ENCODE measurements at regions not wholly inside any gene's neighbourhood (a gene's known extent, or its start where the extent isn't known, plus 50 kb on each side); places are given as distances from the start of the nearest gene placed in this dataset.

DNA sequence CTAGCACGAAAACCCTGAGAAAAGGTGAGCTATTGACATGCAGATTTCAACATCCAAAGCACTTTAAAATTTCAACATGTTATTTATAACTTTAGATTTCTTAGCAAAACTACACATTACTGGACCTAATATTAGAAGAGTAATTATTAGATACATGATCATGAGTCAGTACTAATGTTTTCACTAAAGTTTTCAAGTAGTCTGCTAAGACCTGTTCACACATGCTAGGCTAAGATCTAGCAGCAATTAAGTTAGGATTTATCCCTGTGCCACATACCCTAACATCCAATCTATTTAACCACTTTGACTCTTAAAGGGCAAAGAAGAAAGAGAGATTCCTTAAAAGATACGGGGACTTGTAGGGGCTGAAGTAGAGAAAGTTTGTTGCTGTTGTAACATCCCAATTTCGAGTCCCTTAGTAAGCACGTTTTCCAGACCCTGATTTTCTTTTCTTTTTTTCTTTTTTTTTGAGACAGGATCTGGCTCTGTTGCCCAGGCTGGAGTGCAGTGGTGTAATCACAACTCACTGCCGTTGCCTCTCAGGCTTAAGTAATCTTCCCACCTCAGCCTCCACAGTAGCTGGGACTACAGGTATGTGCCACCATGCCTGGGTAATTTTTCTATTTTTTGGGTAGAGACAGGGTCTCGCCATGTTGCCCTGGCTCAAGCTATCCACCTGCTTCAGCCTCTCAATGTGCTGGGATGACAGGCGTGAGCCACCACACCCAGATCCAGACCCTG, 102.5 kb upstream of the ATF7IP start:
- intact Hi-C loops (cut with DNase I) = no loop called here
- no peak for DNase-seq (ENCODE audit: low spot score)

GRCh38 chr12:14263742-14264141, 101.7 kb upstream of the ATF7IP start:
- intact Hi-C loops (cut with DNase I) = no loop called here
- no peak for DNase-seq (ENCODE audit: low spot score)

DNA sequence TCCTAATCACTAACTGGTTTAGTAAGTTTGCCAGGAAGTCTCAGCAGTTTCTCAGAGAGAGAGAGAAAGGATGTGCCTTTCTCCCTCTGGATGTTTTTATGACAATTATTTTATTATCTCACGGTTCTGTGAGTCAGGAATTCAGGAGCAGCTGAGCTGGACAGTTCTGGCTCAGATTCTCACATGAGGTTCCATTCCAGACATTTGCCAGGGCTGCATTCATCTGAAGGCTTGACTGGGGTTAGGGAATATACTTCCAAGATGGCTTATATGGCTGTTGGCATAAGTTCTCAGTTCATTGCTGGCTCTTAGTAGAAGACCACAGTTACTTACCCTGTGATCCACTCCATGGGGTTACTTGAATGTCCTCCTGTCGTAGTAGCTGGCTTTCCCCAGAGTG, 101.2 kb upstream of the ATF7IP start:
- DNase-seq (ENCODE audit: low spot score) = no peak
- intact Hi-C loops (cut with DNase I) = no loop called here

DNA sequence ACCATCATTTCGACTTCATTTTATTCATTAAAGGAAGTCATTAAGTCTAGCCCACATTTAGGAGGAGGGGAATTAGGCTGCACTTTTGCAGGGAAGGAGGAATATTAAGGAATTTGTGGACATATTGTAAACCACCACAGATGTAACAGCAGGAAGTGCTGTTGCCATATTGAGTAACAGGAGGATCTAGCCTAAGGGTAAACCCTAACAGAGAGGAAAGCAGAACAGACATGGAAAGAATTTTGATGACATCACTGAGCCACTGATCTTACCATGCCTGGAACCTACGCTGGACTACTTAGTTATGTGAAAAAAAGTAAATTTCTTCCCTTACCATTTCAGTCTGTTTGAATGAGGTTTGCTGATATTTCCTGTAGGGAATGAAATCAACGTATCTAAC, 100.7 kb upstream of the ATF7IP start:
- intact Hi-C loops (cut with DNase I) = no loop called here

DNA sequence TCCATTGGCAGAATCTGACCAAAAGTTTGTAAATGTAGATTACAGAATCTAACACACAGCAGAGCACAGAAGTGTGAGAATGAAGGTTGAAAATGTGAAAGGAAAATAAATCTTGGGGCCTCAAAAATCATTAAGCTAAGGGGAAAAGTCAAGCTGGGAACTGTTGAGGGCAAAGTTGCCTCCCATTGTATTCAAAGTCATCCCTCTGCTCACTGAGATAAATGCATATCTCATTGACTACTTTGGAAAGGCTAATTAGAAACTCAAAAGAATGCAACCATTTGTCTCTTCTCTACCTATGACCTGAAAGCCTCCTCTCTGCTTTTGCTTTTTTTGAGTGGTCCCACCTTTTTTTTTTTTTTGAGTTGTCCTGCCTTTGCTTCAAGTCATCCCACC, 97.4 kb upstream of the ATF7IP start:
- no peak for DNase-seq (ENCODE audit: low spot score)
- intact Hi-C loops (cut with DNase I) = no loop called here

More for the DNA sequence above, 100.7 kb upstream of the ATF7IP start:
- no peak for DNase-seq (ENCODE audit: low spot score)

DNA sequence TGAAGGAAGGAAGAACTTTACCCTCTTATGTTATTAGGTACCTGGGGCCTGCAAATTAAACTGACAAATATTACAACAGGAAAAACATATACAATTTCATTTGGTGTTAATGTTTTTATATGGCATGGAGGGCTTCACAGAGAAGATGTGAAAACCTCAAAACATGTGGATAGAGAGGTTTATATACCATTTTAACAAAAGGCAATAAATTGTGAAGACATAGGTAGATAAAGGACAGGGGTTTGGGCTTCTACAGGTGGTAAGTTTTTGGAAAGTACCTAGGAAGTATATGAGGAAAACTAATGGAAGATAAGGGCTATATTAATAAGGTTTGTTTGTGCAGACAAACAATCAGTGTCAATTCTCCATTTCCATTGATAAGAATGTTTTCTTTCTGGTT, 95.1 kb upstream of the ATF7IP start:
- intact Hi-C loops (cut with DNase I) = no loop called here
- no peak for DNase-seq (ENCODE audit: low spot score)

DNA sequence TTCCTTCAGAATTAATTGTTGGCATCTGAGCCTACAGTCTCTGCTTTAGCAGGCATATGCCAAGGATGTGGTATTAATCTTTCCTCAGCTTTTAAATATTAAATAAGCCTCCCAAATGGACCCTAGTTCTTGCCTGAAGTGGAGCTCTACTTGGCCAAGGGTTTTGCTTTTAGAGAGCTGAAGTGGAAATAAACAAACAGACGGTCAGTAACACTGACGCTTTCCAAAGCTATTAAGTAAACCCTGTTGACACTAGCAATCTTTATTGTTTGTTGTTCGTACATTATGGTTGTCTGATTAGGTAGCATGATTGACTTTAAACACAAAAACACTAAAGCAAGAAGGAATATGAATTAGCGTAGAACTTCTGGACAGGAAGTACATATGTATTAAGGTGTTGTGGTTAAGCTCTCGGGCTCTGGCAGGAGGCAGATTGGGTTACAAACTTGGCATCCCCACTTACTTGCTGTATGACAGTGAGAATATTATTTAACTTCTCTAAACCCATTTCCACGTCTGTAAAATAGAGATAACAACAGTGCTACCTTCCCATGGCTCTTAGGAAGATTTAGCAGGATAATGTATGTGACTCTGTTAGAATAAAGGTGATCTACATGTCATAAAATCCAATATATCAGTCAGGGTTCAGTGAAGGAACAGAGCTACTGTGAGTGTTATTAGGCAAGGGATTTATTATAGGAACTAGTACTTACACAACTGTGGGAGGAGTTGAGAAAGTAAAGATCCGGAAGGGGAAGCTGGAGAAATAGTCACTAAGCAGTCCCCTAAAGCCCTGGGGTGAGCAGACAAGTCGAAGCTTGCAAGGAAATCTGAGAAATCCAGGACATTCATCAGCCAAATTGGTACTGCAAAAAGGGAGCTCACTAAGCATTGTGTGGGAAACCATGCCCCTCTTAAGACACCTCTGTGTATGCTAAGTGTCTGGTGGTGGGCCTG, 92.2 kb upstream of the ATF7IP start:
- no peak for DNase-seq (ENCODE audit: low spot score)
- intact Hi-C loops (cut with DNase I) = no loop called here

DNA sequence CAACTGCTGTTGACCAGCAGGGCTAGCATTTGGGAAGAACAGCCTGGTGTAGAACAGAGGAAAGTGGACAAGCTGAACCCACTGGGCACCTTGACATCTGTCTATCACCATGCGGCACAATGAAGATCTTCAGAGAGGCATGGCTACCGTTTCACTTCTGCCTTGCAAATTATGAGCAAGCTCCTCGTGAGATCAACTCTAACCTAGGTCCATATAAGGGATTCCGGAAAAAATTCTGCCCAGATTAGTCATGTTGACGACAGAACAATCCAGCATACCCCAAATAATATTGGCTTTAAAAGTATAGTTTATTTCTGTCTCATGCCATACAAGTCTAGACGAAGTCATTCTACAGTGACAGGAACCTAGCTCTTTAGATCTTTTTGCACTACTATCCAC, 91.6 kb upstream of the ATF7IP start:
- intact Hi-C loops (cut with DNase I) = no loop called here
- DNase-seq (ENCODE audit: low spot score) = no peak

- no peak for DNase-seq (ENCODE audit: low spot score)
- intact Hi-C loops (cut with DNase I) = no loop called here
Observed at GRCh38 chr12:14275111-14275510, 90.4 kb upstream of the ATF7IP start.

DNA sequence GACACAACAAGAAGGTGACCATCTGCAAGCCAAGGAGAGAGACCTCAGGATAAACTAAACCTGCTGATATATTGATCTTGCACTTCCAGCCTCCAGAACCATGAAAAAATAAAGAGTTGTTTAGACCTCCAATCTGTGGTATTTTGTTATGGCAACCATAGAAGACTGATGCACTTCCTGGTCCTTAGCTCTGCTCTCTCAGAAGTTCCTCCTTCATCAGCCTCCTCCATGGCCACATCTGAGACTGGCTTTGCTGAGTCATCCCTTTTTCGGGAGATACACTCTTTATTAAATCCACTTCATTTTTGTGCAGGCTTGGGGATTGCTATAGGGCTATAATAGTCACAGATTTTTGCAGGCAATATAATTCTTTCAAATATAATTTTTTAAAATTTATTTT, 89.6 kb upstream of the ATF7IP start:
- no peak for DNase-seq (ENCODE audit: low spot score)
- intact Hi-C loops (cut with DNase I) = no loop called here

- intact Hi-C loops (cut with DNase I) = no loop called here
- no peak for DNase-seq (ENCODE audit: low spot score)
Observed at GRCh38 chr12:14278294-14278953, 87.1 kb upstream of the ATF7IP start.

DNA sequence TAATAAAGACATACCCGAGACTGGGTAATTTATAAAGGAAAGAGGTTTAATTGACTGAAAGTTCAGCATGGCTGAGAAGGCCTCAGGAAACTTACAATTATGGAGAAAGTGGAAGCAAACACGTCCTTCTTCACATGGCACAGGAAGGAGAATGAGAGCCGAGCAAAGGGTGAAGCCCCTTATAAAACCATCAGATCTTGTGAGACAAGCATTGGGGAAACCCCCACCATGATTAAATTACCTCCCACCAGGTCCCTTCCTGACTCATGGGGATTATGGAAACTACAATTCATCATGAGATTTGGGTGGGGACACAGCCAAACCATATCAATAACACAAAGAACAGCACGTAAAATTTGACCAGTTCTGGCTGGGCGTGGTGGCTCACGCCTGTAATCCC, 85.6 kb upstream of the ATF7IP start:
- intact Hi-C loops (cut with DNase I) = no loop called here
- DNase-seq (ENCODE audit: low spot score) = no peak

DNA sequence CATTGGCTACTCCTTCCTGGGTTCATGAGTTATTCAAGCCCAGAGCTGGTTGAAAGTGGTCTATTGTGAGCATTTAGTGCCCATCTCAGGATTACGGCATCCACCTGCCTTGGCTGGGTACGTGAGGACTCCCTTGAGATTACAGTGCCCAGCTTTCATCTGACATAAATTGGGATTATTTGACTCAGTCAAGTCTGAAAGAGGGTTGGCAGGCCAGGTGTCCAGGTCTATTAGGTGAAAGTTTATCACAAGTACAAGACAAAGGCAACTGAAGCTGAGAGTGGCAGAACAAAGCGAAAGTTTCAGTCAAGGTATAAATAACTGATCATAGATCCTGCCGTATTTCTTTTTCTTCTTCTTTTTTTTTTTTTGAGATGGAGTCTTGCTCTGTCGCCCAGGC, 84.6 kb upstream of the ATF7IP start:
- no peak for DNase-seq (ENCODE audit: low spot score)
- intact Hi-C loops (cut with DNase I) = no loop called here

DNA sequence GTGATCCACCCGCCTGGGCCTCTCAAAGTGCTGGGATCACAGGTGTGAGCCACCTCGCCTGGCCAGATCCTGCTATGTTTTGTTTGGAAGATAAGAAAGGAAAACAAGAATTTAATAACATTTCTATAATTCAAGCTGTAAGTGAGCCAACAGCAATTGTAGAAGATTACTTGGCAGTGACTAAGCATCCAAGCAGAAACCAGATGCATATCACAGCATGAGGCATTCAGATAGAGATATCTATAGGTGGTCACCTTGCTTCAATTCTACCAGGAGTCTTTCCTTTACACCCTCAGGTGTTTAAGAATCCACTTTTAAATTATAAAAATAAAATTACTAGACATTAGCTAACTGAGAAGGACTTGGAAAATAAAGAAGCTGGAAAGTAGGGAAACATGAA, 83.9 kb upstream of the ATF7IP start:
- intact Hi-C loops (cut with DNase I) = no loop called here
- no peak for DNase-seq (ENCODE audit: low spot score)

GRCh38 chr12:14283489-14284144, 81.9 kb upstream of the ATF7IP start:
- DNase-seq (ENCODE audit: low spot score) = no peak
- intact Hi-C loops (cut with DNase I) = no loop called here

DNA sequence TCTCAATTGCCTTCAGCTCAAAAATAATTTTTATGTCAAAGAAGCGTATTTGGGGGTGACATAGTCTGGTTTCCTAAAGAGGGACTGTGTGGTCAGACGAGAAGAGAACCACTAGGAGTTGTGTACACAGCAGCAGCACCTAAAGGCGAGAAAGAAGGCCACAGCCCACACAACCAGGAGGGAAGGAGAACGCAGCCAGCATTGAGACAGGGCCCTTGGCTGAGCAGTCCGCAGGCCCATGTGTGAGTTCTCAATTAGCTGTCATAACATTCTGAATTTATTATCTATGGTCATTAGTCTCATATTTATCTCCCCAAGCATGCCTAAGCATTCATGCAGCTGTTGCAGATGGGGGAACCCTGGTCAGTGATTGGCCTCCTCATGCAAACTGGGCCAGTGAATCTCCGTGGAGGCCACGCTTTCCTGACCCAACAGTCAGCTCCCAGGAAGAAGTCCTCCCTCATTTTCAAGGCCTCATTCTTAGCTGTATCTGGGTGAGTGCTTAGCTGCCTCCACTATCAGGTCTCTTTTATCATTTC, 81.2 kb upstream of the ATF7IP start:
- intact Hi-C loops (cut with DNase I) = no loop called here
- no peak for DNase-seq (ENCODE audit: low spot score)

DNA sequence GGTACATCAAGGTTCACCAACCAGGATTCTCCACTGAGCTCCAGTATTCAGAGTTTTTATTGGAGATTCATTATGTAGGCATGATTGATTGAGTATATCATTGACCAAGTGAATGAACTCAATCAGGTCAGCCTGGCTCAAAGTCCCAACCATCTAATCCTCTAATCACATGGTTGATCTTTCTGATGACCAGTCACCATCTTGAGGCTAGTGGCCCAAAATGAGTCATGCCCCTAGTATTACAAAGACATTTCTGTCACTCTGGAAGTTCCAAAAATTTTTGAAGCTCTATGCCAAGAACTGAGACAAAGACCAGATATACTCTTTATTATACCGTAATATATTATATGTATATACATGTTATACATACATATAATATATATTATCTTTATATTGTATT, 75.9 kb upstream of the ATF7IP start:
- no peak for DNase-seq (ENCODE audit: low spot score)
- intact Hi-C loops (cut with DNase I) = no loop called here

- intact Hi-C loops (cut with DNase I) = no loop called here
Observed at GRCh38 chr12:14290951-14291350, 74.5 kb upstream of the ATF7IP start.

DNA sequence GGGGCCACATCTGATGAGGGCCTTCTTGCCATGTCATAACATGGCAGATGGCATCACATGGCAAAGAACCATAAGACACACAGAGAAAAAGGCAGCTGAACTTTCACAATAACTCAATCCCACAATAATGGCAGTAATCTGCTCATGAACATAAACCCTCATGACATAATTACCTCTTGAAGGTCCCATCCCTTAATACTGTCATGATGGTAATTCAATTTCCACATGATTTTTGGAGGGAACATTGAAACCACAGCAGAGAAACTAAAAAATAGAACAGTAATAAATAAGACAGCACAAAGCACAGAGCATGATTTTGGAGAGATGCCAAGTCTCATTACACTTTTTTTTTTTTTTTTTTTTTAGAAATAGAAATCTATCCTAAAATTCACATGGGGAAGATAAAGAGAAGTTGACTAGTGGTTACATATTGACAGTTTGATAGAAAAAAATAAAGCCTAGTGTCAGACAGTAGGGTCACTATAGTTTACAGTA, 61.8 kb upstream of the ATF7IP start:
- intact Hi-C loops (cut with DNase I) = no loop called here

More at GRCh38 chr12:14290951-14291350, 74.5 kb upstream of the ATF7IP start:
- no peak for DNase-seq (ENCODE audit: low spot score)

DNA sequence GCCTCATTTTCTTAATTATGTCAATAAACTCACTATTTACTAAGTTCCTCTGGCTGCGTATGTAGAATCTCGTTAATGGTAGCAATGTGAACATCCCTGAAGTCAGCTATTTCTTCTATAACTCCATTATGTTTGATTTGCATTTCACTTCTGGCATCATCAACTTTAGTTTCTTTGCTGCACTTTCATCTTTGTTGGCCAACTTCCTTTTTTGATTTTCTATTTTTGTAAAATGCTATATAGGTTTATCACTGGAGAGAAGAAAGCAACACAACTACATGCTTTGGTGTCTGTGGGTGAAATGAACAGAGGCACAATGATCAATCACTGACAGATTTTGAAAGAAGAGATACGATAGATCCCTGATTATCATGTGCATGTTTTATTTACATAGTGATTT, 58.5 kb upstream of the ATF7IP start:
- intact Hi-C loops (cut with DNase I) = no loop called here

More for the DNA sequence above, 61.8 kb upstream of the ATF7IP start:
- DNase-seq (ENCODE audit: low spot score) = no peak

More for the DNA sequence above, 58.5 kb upstream of the ATF7IP start:
- no peak for DNase-seq (ENCODE audit: low spot score)
